ENCODE measurements at regions not wholly inside any gene's neighbourhood (a gene's known extent, or its start where the extent isn't known, plus 50 kb on each side); places are given as distances from the start of the nearest gene placed in this dataset.

DNA sequence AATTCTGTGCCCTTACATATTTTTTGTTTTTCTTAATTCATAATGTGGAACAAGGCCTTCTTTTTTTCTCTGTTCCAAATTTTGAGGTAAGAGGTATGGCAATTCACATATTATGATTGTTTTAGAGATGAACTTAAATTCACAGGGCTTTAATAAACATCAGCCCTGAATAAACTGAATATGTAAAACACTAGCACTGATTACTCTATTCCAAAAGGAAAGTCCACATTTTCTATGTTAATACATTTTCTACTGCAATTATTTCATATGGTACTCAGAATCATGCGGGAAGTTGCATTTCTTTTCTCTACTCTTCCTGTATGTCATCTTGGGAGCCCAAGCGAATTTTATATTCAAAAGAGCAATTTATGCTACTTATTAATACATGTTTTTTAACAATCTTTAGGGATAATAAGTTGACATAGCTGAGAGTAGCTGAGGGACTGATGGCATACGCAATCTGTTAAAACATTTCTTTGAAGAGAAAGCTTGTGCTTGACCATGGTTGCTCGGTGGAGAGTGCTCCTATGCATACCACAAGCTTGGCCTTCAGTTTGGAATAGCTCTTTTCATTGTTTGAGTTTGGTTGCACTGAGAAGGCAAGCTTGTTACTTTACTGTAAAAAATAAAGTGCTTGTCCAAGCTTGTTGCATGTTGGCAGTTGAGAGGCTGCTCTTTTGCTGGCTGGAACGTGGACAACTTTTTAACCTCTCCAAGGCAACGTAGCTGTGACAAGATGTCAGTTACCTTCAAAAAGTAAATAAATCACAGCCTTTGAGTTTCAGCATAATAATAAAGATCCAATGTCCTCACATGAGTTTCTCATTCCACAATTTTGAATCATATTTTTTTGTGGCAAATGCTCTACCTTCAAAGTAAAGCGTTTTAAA is 196.3 kb upstream of the SPRY1 start:
- TF ChIP-seq EZH2phosphoT487 (IDR thresholded peaks at IDR 0.05; ENCODE audit: low read depth) = no peak
- TF ChIP-seq, protein P1, sequence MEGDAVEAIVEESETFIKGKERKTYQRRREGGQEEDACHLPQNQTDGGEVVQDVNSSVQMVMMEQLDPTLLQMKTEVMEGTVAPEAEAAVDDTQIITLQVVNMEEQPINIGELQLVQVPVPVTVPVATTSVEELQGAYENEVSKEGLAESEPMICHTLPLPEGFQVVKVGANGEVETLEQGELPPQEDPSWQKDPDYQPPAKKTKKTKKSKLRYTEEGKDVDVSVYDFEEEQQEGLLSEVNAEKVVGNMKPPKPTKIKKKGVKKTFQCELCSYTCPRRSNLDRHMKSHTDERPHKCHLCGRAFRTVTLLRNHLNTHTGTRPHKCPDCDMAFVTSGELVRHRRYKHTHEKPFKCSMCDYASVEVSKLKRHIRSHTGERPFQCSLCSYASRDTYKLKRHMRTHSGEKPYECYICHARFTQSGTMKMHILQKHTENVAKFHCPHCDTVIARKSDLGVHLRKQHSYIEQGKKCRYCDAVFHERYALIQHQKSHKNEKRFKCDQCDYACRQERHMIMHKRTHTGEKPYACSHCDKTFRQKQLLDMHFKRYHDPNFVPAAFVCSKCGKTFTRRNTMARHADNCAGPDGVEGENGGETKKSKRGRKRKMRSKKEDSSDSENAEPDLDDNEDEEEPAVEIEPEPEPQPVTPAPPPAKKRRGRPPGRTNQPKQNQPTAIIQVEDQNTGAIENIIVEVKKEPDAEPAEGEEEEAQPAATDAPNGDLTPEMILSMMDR (IDR thresholded peaks at IDR 0.05; ENCODE audit: low read depth, low read length) = no peak
- Histone ChIP-seq H3K9me3 (ENCODE audit: insufficient read depth, low read length) (no peaks in the 10 kb centered on the region), H3K27me3 (ENCODE audit: low read depth, low read length) (no peaks in the 10 kb centered on the region), H4K20me1 (ENCODE audit: insufficient read depth, low read length) (no peaks in the 10 kb centered on the region), H3K36me3 (replicated peaks; ENCODE audit: low read depth, low read length) (no peaks in the 10 kb centered on the region), H3K4me2 (ENCODE audit: low read length) (no peak overlapping the region), H3K79me2 (ENCODE audit: low read length) (no peaks in the 10 kb centered on the region), H3K4me3 (ENCODE audit: low read length) (no peak overlapping the region), H3K27ac (ENCODE audit: low read length) (no peak overlapping the region), H3K9ac (ENCODE audit: low read length) (no peak overlapping the region), H3K4me1 (ENCODE audit: low read length) (no peaks in the 10 kb centered on the region), H2AFZ (ENCODE audit: low read depth, low read length) (no peak overlapping the region)

DNA sequence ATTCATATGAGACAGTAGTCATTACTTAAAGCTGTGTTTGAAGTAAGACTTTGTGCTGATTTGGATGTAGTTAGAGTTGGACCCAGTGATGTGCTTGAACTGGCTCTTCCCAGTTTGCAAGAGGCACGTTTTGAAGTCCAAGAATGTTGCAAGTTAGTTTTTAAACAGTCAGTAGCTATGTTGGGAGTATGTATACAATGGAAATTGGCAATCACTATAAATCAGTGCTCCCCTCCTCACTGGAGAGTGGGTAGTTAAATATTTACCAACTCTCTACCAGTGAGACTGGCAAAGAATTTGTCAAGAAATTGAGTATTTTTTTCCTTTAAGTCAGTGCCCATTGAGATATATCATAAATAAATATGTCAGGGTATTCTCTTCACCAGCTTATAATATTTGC is 191.9 kb upstream of the SPRY1 start:
- Histone ChIP-seq H3K36me3 (replicated peaks; ENCODE audit: low read depth, low read length) (no peaks in the 10 kb centered on the region), H3K4me2 (ENCODE audit: low read length) (no peak overlapping the region), H3K27me3 (ENCODE audit: low read depth, low read length) (no peaks in the 10 kb centered on the region), H3K4me1 (ENCODE audit: low read length) (no peaks in the 10 kb centered on the region), H3K79me2 (ENCODE audit: low read length) (no peaks in the 10 kb centered on the region), H3K9ac (ENCODE audit: low read length) (no peak overlapping the region), H4K20me1 (ENCODE audit: insufficient read depth, low read length) (no peaks in the 10 kb centered on the region), H3K27ac (ENCODE audit: low read length) (no peak overlapping the region), H3K4me3 (ENCODE audit: low read length) (no peak overlapping the region), H3K9me3 (ENCODE audit: insufficient read depth, low read length) (no peaks in the 10 kb centered on the region), H2AFZ (ENCODE audit: low read depth, low read length) (no peak overlapping the region)
- no peak for TF ChIP-seq EZH2phosphoT487 (IDR thresholded peaks at IDR 0.05; ENCODE audit: low read depth)
- TF ChIP-seq, protein P1 (IDR thresholded peaks at IDR 0.05; ENCODE audit: low read depth, low read length) = no peak

DNA sequence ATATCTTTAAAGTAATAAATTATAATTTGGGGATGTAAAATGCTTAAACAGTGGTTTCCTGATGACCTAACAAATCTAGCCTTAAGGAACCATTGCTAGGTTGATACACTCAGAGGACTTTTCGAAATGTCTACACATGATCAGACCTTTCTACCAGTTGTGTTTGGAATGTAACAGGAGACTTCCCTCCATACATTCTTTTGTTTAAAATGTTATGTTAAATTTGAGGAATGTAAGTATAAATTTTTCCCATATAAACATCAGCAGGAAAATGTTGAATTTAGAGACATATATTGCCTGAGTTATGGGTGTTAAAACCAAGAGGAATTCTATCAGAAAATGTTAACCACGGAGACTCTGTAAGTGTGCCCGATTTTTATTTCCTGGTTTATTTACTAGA is 190.6 kb upstream of the SPRY1 start:
- H3K4me3 ChIP-seq (ENCODE audit: low read length) = no peak overlapping the region

DNA sequence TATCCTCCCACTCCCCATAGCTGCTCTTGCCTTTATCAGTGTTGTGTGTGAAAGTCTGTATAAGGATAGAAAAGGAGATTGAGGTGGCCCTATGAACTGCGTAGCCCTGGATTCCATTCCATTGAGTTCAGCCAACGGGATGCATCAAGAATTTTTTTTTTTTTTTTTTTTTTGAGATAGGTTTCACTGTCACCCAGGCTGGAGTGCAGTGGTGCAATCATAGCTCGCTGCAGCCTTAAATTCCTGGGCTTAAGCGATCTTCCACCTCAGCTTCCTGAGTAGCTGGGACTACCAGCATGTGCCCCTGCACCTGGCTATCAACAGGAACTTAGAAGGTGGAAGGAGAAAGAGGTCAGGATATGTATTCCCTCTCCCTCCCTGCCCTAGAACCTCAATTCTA is 187.2 kb upstream of the SPRY1 start:
- Histone ChIP-seq H3K4me3 (ENCODE audit: low read length) (no peak overlapping the region), H4K20me1 (ENCODE audit: insufficient read depth, low read length) (no peaks in the 10 kb centered on the region), H3K4me1 (ENCODE audit: low read length) (no peaks in the 10 kb centered on the region), H3K9ac (ENCODE audit: low read length) (no peak overlapping the region), H3K27ac (ENCODE audit: low read length) (no peak overlapping the region), H3K9me3 (ENCODE audit: insufficient read depth, low read length) (no peaks in the 10 kb centered on the region), H3K4me2 (ENCODE audit: low read length) (no peak overlapping the region), H3K27me3 (ENCODE audit: low read depth, low read length) (no peaks in the 10 kb centered on the region), H3K36me3 (replicated peaks; ENCODE audit: low read depth, low read length) (no peaks in the 10 kb centered on the region), H3K79me2 (ENCODE audit: low read length) (no peaks in the 10 kb centered on the region), H2AFZ (ENCODE audit: low read depth, low read length) (no peak overlapping the region)
- TF ChIP-seq EZH2phosphoT487 (IDR thresholded peaks at IDR 0.05; ENCODE audit: low read depth) = no peak
- TF ChIP-seq, protein P1 (IDR thresholded peaks at IDR 0.05; ENCODE audit: low read depth, low read length) = no peak

More for the DNA sequence above, 190.6 kb upstream of the SPRY1 start:
- Histone ChIP-seq H3K27ac (ENCODE audit: low read length) (no peak overlapping the region), H4K20me1 (ENCODE audit: insufficient read depth, low read length) (no peaks in the 10 kb centered on the region), H3K27me3 (ENCODE audit: low read depth, low read length) (no peaks in the 10 kb centered on the region), H3K79me2 (ENCODE audit: low read length) (no peaks in the 10 kb centered on the region), H3K4me2 (ENCODE audit: low read length) (no peak overlapping the region), H3K9ac (ENCODE audit: low read length) (no peak overlapping the region), H3K36me3 (replicated peaks; ENCODE audit: low read depth, low read length) (no peaks in the 10 kb centered on the region), H3K4me1 (ENCODE audit: low read length) (no peaks in the 10 kb centered on the region), H3K9me3 (ENCODE audit: insufficient read depth, low read length) (no peaks in the 10 kb centered on the region), H2AFZ (ENCODE audit: low read depth, low read length) (no peak overlapping the region)
- TF ChIP-seq EZH2phosphoT487 (IDR thresholded peaks at IDR 0.05; ENCODE audit: low read depth) = no peak
- TF ChIP-seq, protein P1 (IDR thresholded peaks at IDR 0.05; ENCODE audit: low read depth, low read length) = no peak
